GM19455 (cell line): ENCODE measurements at regions not wholly inside any gene's neighbourhood (a gene's known extent, or its start where the extent isn't known, plus 50 kb on each side); places are given as distances from the start of the nearest gene placed in this dataset.
"Not testable (repeated sequence)": the region's sequence is repeated elsewhere in the genome, so short reads cannot be mapped to it uniquely, and the experiment has no call there.

Experiments
- ATAC-seq: cut with Tn5 transposase; IDR thresholded peaks from one replicate; pipeline ENCODE4 v1.9.1; 2021; ENCODE audit not compliant: unreplicated experiment

GRCh38 chr6:12542319-12543115 lies 174.1 kb upstream of the PHACTR1 start:
- not testable (repeated sequence) for ATAC-seq

- ATAC-seq: no peak
Measured at GRCh38 chr6:12543953-12544352, 172.6 kb upstream of the PHACTR1 start.

DNA sequence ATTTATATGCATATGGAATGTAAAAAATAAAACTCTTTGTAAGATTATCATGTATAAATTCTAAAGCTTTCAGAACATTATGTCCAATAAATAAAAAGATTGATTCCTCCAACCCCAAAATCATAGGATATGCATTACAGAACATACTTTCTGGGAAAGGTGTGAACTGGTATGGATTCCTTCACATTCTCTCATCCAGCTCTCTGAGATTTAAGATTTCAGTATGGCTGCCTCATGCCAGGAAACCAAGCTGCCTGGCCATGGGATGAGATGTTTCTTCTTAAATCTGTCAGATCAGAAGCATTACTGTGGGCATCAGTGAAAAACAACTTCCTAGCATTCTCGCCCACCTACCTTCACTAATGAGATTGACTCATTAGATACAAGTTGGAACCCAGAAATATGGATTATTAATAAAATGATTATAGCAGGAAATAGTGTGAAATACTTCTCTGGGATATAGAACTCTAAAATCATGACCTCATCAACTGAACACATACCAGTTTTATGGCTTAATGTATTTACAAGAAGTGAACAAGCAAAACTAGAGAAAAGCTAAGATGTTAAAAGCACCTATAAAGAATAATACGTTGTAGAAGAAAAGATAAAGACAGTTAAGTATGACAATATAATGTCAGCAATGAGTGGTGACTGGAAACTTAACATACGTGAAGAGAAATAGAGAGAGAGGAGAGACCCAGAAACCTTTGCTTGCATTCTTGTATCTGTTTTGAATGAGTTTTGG lies 171.6 kb upstream of the PHACTR1 start:
- no peak for ATAC-seq

- ATAC-seq: no peak
Measured at GRCh38 chr6:12545619-12546409, 170.8 kb upstream of the PHACTR1 start.

DNA sequence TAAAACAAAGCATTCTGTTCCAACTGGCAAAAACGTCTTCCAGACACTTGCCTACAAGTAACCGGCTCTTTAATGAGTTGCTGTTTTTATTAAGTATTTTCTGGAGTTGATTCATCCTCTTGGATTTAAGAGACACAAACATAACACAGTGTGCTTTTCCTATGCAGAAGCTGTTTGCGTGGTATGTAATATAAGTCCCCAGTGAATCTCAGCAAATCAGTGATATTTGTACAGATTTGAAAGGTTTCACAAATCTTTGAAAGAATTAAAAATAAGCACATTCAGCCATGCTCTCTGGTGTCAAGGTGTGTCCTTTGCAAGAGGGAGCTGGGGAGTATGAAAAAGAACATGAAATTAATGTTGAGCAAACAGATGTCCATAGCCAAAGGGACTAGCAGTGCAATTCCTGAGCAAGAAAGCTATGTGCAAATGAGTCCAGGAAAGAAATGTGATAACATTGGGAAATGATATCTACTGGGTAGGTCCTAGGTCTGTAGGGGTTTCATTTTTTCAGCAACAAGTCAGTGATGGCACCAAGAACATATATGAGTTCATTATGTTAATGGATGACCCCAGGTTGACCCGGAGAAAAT lies 170.1 kb upstream of the PHACTR1 start:
- no peak for ATAC-seq

- no peak for ATAC-seq
Measured at GRCh38 chr6:12548526-12548925, 168.0 kb upstream of the PHACTR1 start.

DNA sequence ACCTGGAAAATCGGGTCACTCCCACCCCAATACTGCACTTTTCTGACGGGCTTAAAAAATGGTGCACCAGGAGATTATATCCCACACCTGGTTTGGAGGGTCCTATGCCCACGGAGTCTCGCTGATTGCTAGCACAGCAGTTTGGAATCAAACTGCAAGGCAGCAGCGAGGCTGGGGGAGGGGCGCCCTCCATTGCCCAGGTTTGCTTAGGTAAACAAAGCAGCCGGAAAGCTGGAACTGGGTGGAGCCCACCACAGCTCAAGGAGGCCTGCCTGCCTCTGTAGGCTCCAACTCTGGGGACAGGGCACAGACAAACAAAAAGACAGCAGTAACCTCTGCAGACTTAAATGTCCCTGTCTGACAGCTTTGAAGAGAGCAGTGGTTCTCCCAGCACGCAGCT lies 167.1 kb upstream of the PHACTR1 start:
- not testable (repeated sequence) for ATAC-seq

DNA sequence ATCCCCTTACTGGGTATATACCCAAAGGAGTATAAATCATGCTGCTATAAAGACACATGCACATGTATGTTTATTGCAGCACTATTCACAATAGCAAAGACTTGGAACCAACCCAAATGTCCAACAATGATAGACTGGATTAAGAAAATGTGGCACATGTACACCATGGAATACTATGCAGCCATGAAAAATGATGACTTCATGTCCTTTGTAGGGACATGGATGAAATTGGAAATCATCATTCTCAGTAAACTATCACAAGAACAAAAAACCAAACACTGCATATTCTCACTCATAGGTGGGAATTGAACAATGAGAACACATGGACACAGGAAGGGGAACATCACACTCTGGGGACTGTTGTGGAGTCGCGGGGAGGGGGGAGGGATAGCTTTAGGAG lies 161.7 kb upstream of the PHACTR1 start:
- ATAC-seq: not testable (repeated sequence)

DNA sequence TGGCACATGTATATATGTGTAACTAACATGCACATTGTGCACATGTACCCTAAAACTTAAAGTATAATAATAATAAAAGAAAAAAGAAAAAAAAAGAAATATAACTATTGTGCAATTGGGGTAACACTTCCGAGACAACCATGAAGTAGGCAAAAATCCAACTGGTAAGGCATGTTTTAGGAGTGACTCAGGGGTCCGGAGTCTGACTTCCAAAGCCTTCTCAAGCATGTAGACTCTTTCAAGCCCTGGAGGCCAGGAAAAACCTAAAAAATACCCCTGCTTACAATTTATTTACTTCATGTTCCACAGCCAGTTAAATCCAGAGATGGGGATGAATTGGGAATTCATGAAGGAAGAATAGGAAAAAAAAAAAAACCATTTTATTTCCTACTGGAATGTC lies 161.3 kb upstream of the PHACTR1 start:
- ATAC-seq: no peak

DNA sequence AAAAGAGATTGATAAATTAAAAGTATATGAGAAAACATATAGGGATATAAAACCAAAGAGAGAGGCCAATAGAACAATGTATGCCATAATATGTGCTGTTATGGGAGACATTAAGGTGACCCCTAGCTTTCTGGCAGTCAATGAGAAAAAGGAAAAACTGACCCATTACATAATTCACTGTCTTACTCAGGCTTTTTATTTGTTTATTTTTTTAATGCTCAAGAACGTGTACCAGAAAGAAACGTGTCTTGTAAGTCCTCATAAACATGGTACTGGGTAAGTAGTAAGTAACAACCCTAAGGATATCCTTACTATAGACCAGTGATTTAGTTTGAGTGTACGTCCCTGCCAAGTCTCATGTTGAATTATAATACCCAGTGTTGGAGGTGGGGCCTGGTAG lies 160.8 kb upstream of the PHACTR1 start:
- ATAC-seq: no peak

DNA sequence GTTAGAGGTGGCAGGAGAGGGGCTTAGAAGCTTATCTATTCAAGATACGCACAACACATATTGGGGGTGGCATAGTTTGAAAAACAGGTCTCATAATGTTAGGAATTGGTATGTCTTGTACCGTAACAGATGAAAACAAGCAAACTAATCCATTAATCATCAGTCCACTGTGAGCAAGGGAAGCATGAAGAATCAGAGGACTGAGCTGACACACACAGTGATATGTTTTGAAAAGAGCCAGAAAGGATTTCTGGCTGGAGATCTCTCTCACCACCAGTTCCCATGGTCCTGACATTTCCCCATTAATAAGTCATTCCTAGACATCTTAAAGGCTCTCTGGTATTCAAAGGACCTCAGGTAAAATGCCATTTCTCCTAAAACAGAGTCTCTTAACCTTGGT lies 158.8 kb upstream of the PHACTR1 start:
- ATAC-seq: no peak

- no peak for ATAC-seq
Measured at GRCh38 chr6:12560315-12560714, 156.3 kb upstream of the PHACTR1 start.

GRCh38 chr6:12566618-12567123 lies 149.9 kb upstream of the PHACTR1 start:
- no peak for ATAC-seq

GRCh38 chr6:12567682-12568081 lies 148.9 kb upstream of the PHACTR1 start:
- no peak for ATAC-seq

- no peak for ATAC-seq
Measured at GRCh38 chr6:12569646-12570045, 146.9 kb upstream of the PHACTR1 start.

DNA sequence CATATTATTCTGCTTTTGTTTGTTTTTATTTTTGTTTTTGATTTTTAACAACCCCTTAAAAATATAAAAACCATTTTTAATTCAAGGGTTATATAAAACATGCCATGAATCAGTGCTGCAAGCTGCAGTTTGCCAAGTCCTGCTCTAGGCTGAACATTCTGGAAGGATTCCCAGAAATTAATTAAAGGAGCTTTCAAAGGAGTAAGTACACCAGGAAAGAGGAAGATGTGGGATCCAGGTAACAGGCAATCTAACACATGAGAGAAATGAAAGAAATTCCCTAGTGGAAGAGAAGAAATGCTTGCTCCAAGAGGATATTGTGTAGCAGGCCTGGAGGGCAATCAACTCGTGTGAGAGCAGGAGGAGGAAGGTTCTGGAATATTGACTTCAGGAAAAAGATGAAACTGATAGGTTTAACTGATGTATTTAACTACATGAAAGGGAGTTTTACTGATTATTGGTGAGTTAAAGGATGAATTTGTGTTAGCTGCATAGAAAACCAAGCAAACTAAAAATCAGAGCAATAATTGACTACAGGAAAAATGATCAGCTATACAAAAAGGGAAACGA lies 146.0 kb upstream of the PHACTR1 start:
- no peak for ATAC-seq

GRCh38 chr6:12572896-12573827 lies 143.4 kb upstream of the PHACTR1 start:
- ATAC-seq: no peak

- no peak for ATAC-seq
Measured at GRCh38 chr6:12575961-12576360, 140.6 kb upstream of the PHACTR1 start.

- ATAC-seq: no peak
Measured at GRCh38 chr6:12576389-12576788, 140.2 kb upstream of the PHACTR1 start.
